ENCODE measurements at regions not wholly inside any gene's neighbourhood (a gene's known extent, or its start where the extent isn't known, plus 50 kb on each side); places are given as distances from the start of the nearest gene placed in this dataset.

DNA sequence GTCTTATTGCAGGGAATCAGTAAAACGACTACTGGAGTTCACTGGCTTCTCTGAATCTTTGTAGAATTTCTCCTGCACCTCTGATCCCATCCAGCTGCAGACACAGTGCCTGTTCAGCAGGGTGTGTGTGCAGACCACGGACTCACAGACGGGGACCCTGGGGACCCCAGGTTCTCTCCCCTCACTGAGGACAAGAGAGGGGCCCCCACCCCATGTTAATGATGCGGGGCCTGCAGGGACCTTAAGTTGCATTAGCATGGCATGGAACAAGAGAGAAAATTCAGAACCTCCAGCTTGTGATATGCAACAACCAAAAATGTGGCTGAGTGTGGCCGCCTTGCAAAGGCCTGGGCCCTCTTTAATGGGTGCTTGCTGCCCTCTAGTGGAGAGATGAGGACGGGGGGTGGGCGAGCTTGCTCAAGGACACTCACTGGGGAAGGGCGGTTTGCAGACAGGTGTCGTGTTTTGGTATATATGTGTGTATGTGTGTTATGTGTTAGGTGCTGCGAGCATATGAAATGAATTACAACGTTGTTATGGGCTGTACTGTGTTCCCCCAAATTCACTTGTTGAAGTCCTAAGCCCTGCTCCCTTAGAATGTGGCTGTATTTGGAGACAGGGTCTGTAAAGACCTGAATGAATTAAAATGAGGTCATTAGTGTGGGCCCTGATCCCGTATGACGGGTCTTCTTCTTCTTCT lies 84.4 kb upstream of the SEPTIN5 start:
- TF ChIP-seq CTCF (IDR thresholded peaks at IDR 0.05; ENCODE audit: low read depth, low read length, missing control alignments), result peak; percentile 96
- Histone ChIP-seq H3K27me3 (replicated peaks) (peaks cover 2% of the 10 kb centered on the region), H3K36me3 (replicated peaks) (no peaks in the 10 kb centered on the region), H3K4me3 (ENCODE audit: low read depth, low read length) (no peak overlapping the region), H3K27ac (no peak overlapping the region)
- peak; percentile 69 for DNase-seq
- in situ Hi-C loops (cut with HindIII; ENCODE audit: low pct_ligation_motif_present, low sequenced_read_pairs), result no loop called here

DNA sequence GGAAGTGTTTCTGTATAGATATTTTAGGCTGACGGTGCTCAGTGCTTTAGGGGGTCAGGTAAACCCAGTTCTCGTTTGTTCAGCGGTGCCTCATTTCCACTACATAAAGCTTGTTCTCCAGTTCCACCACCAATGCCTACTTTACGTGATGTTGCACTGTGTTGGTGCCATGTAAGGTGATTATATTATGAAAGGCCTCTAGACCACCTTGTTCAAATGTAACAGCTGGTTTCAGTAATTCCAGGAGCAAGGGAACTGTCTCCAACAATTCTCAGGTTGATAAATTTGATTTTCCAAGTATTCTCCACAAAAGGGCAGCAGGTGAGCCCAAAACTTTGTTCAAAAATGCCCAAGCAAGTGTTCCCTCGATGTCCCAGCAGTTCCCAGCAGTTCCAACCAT lies 83.7 kb upstream of the SEPTIN5 start:
- no peak for DNase-seq
- H3K36me3 ChIP-seq (replicated peaks), result no peaks in the 10 kb centered on the region
- peaks cover 2% of the 10 kb centered on the region for H3K27me3 ChIP-seq (replicated peaks)
- no peak overlapping the region for H3K4me3 ChIP-seq (ENCODE audit: low read depth, low read length)
- in situ Hi-C loops (cut with HindIII; ENCODE audit: low pct_ligation_motif_present, low sequenced_read_pairs), result no loop called here
- no peak for TF ChIP-seq CTCF (IDR thresholded peaks at IDR 0.05; ENCODE audit: low read depth, low read length, missing control alignments)
- H3K27ac ChIP-seq, result no peak overlapping the region

DNA sequence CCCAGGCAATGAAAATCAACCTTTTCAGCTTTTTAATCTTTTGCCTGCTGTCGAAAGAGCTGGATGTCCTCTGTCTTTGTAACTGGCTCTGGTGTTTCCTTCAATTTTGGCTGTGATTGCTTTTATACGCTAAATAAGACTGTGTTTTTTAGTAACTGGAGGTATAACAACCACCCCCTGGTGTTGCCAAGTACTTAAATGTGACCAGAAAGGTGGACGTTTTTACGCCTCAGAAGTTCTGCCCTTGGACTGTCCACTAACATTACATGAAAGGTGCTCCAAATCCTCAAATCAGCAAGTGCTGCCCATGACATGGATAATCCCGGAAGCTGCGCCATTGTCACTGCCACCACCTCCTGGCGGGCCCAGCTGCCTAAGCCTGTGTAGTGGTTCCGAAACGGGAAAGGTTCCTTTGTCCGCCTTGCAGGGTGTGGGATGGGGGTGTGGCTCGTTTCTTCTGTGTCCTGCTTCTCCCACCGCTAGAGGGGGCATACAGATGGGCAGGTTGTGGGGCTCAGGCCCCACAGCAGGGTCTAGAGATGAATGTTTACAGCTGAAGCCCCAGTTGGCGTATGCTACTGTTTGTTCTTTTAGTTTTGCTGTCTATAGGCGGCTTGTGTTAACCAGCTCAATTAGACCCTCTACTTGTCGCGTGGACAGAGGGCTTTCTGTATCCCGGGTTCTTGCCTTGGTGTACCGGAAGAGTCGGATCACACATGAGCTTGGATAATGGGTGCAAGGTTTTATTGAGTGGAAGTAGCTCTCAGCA lies 82.2 kb upstream of the SEPTIN5 start:
- Histone ChIP-seq H3K27me3 (replicated peaks) (no peaks in the 10 kb centered on the region), H3K27ac (no peak overlapping the region), H3K4me3 (ENCODE audit: low read depth, low read length) (no peak overlapping the region), H3K36me3 (replicated peaks) (no peaks in the 10 kb centered on the region)
- peak; percentile 84 for TF ChIP-seq CTCF (IDR thresholded peaks at IDR 0.05; ENCODE audit: low read depth, low read length, missing control alignments)
- peak; percentile 19 for DNase-seq
- in situ Hi-C loops (cut with HindIII; ENCODE audit: low pct_ligation_motif_present, low sequenced_read_pairs), result no loop called here

DNA sequence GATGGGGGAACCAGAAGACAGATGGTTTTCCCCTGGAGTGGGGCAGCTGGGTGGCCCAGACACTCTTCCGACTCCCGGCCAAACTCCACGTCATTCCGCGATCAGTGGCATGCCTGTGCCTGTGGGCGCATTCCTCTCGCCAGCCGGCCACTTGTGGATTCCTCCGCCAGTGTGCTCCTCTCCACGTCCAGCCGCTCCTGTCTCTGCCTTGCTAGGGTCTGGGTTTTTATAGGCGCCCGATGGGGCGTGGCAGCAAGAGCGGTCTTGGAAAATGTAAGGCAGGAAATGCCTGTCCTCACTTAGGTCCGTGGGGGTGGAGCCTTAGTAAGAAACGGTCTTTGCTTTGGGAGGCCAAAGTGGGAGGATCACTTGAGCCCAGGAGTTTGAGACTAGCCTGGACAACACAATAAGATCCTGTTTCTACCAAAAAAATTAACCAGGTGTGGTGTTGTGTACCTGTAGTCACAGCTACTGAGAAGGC lies 81.6 kb upstream of the SEPTIN5 start:
- no peaks in the 10 kb centered on the region for H3K27me3 ChIP-seq (replicated peaks)
- DNase-seq, result no peak
- H3K36me3 ChIP-seq (replicated peaks), result no peaks in the 10 kb centered on the region
- H3K27ac ChIP-seq, result no peak overlapping the region
- TF ChIP-seq CTCF (IDR thresholded peaks at IDR 0.05; ENCODE audit: low read depth, low read length, missing control alignments), result no peak
- in situ Hi-C loops (cut with HindIII; ENCODE audit: low pct_ligation_motif_present, low sequenced_read_pairs), result no loop called here
- H3K4me3 ChIP-seq (ENCODE audit: low read depth, low read length), result no peak overlapping the region

GRCh38 chr22:19634226-19634975 lies 79.9 kb upstream of the SEPTIN5 start:
- in situ Hi-C loops (cut with HindIII; ENCODE audit: low pct_ligation_motif_present, low sequenced_read_pairs), result no loop called here
- DNase-seq, result no peak
- Histone ChIP-seq H3K4me3 (ENCODE audit: low read depth, low read length) (no peak overlapping the region), H3K36me3 (replicated peaks) (no peaks in the 10 kb centered on the region), H3K27me3 (replicated peaks) (no peaks in the 10 kb centered on the region), H3K27ac (no peak overlapping the region)
- no peak for TF ChIP-seq CTCF (IDR thresholded peaks at IDR 0.05; ENCODE audit: low read depth, low read length, missing control alignments)
